Activated CD4-positive, alpha-beta T cell treated with anti-CD3 and anti-CD28 coated beads, Interleukin-2, amount 50 U/mL, for 1 hour (primary cell): ENCODE measurements at regions not wholly inside any gene's neighbourhood (a gene's known extent, or its start where the extent isn't known, plus 50 kb on each side); places are given as distances from the start of the nearest gene placed in this dataset.

ENCODE experiments used
- DNase-seq: peaks from one replicate; pipeline ENCODE4 v3.0.0-alpha.2; 2020

- no peak for DNase-seq
Observed at GRCh38 chr14:51400139-51400538, 160.1 kb downstream of the TMX1 start.

- no peak for DNase-seq
Observed at GRCh38 chr14:51401272-51401671, 161.2 kb downstream of the TMX1 start.

DNA sequence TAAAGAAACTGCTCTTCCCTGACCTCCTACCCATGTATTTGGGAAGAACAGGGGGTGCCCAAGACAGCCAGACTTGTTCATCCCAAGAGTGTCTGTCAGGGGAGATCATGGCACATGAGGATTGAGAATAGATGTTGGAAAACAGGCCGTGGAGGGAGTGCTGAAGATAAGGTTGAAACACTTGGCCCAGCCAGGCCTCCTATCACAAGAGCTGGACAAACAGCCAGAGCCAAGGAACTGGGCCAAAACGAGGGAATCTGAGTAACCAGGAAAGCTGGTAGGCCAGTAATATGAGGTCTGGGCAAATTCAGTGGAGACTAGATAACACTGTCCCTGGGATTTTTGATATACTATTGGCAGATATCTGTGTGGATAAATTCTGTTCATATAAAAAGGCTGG lies 161.7 kb downstream of the TMX1 start:
- no peak for DNase-seq

GRCh38 chr14:51410897-51411296 lies 170.8 kb downstream of the TMX1 start:
- DNase-seq, result no peak

DNA sequence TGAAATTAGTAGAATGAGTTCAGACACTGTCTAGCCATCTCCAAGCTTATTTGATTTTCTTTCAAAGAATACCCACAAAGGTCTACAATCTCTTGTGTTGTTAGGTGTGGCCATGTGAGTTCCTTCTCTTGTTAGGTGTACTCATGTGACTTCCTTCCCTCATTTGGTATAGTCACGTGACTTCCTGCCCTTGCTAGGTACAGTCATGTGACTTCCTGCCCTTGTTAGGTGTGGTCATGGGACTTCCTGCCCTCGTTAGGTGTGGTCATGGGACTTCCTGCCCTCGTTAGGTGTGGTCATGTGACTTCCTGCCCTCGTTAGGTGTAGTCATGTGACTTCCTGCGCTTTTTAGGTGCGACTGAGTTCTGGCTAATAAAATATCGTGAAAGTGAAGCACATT lies 179.6 kb downstream of the TMX1 start:
- DNase-seq, result peak; percentile 8

DNA sequence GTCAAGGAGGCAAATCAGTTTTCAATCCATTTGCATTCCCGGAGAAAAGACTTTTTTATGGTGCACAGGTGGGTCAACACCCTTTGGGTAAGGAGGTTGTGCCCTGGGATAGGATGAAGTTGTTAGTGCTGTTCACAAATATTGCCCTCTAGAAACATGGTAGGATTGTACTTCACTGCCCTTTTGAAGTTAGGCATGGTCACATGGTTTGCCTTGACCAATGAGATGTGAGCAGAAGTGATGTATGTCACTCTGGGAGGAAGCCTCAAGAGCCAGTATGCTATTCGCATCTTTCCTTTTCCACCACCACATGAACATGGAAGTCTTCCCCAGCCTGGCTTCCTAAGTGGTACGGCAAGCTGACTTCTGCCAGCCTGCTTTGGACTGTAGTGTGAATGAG lies 182.7 kb downstream of the TMX1 start:
- DNase-seq, result no peak

- DNase-seq, result no peak
Observed at GRCh38 chr14:51424041-51424440, 184.0 kb downstream of the TMX1 start.

- no peak for DNase-seq
Observed at GRCh38 chr14:51424561-51425251, 184.7 kb downstream of the TMX1 start.

GRCh38 chr14:51428981-51429380 lies 188.9 kb downstream of the TMX1 start:
- DNase-seq, result no peak

DNA sequence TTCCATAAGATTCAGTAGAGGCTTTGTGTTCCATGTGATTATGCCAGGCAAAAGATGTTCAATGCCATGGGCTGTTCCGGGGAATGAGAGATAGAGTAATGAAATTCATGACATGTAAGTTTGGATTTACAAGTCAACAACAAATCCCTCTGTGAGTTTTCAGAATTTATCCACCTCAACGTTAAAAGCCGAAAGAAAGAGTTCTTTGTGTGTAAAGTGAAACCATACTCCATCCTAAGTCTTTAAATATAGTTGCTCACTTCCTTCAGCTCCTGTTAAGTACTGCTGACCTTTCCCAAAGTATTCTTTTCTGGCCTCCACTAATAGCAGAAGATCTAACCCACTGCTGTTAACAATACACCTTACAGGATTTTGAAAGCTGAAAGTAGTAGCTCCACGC lies 190.0 kb downstream of the TMX1 start:
- no peak for DNase-seq

- no peak for DNase-seq
Observed at GRCh38 chr14:51430633-51431032, 190.6 kb downstream of the TMX1 start.

DNA sequence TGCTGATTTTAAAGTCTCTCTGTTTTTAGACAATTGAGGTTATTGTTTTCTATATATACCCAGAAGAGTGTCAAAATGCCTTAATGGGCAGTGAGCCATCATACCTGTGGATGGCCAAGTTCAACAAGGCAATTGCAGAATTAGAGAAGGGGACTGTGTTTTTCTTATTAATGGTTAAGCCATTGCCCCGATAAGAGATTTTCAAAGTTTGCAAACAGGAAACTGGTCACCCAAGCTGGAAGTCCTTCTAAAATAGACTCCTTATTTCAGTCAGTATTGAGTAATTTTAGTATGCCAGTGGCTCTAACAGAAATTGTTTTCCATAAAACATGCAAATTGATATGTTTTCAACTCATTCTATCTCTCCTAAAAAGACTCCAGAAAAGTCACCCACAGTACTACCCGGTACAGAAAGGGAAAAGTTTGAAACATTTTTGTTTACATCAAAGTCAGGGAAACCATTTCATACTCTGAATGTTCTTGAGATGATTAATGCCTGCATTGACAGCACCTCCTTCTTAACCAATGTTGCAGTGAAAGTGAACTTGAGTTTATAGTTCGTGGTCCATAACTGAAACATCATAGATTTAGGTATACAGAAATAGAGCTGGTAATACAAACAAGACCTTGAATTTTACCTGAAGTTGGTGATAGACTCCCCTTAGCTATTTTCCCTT lies 191.1 kb downstream of the TMX1 start:
- no peak for DNase-seq

DNA sequence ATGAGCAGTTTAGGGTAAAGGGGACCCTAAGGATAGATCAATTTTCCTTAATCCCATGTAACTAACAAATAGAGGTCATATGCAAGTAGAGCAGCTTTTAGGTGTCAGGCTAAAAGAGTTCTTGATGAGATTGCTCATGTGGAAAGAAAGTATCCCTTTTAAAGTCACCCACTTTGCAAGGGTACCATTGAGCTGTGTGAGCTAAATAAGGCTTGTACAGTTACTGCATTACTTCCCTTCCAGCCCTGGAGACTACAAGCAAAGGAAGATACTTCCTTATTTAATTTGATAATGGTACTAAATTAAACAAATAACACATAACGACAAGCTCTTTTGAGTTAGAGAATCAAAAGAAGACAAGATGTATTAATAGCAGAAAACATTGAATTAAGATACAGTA lies 191.7 kb downstream of the TMX1 start:
- DNase-seq, result no peak

DNA sequence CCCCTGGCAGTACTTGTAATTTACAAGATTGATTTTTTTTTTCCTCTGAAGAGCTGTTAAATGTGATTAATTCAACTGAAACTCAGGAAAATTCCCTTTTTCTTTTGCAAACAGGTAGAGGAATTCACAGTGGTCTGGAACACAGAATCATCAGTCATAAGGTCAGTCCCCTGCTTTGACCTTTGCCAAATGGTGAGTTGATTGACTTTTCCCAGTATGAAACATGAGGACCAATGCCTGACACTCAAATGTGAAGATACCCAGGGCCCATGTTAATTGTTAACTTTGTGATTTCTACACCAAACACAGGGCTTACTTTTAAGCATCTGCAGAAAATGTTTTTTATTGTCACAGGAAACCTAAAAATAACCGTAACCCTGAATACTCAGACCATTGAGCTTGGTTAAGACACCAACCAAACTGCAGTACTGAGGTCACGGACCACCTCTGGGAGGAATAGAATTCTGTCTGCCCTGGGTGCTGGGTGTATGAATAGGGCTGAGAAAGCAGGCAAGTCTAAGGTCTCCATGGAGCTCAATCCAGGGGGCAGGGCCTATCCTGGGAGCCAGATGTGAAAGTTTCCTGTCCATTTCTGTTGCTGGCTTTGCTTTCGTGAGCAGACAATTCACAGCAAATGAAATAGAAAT lies 192.4 kb downstream of the TMX1 start:
- no peak for DNase-seq

GRCh38 chr14:51436630-51437029 lies 196.6 kb downstream of the TMX1 start:
- DNase-seq, result no peak

GRCh38 chr14:51439896-51440295 lies 199.8 kb downstream of the TMX1 start:
- no peak for DNase-seq

DNA sequence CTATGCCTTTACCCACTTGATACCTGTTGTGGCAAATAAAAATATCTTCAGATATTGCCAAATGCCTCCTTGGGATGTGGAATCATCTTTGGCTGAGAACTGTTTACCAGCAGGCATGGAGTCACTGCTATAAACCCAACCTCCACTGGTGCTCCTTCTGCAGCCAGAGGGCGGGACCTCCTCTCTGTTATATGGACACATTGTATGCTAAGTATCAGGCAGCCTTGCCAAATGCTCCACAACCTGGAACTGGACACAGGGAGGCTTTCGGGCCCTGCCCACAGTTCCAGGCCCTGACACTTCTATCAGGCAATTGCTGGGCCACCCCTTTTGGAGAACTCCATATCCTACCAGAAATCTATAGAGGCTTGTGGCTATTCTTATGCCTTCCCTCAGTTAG lies 201.0 kb downstream of the TMX1 start:
- DNase-seq, result no peak

- no peak for DNase-seq
Observed at GRCh38 chr14:51442513-51443175, 202.6 kb downstream of the TMX1 start.

GRCh38 chr14:51443195-51444018 lies 203.4 kb downstream of the TMX1 start:
- no peak for DNase-seq

- DNase-seq, result no peak
Observed at GRCh38 chr14:51444353-51445000, 204.4 kb downstream of the TMX1 start.

GRCh38 chr14:51445001-51445390 lies 204.9 kb downstream of the TMX1 start:
- no peak for DNase-seq

DNA sequence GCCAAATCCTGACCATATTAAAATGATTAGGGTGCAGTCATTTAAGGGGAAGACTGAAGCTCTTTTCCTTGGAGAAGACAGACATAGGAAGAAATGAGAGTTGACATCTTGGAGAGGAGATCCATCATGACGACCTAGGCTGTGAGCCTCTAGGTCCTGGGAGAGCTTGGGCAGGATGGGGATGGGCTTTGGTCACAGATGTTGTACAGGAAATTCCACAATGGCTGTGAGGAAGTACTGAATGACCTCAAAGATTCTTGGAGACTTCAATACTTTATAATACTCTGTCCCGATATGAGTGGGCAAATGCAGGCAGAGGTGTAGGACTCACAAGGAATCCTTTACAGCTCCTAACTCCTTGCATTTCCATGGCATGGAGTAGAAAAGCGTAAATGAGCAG lies 204.9 kb upstream of the FRMD6 start:
- DNase-seq, result no peak
